ENCODE measurements at regions not wholly inside any gene's neighbourhood (a gene's known extent, or its start where the extent isn't known, plus 50 kb on each side); places are given as distances from the start of the nearest gene placed in this dataset.

GRCh38 chr7:91344911-91345310, 80.7 kb downstream of the FZD1 start:
- TF ChIP-seq CTCF (IDR thresholded peaks at IDR 0.05; ENCODE audit: poor library complexity, severe bottlenecking): no peak
- no peak for TF ChIP-seq EZH2 (IDR thresholded peaks at IDR 0.05; ENCODE audit: borderline replicate concordance, insufficient read depth, low read length, poor library complexity, severe bottlenecking)
- TF ChIP-seq SMC3 (conservative IDR thresholded peaks at IDR 0.05; ENCODE audit: poor library complexity): no peak
- TF ChIP-seq RAD21 (conservative IDR thresholded peaks at IDR 0.05): no peak
- TF ChIP-seq POLR2AphosphoS5 (IDR thresholded peaks at IDR 0.05): no peak
- TF ChIP-seq EP300 (conservative IDR thresholded peaks at IDR 0.05; ENCODE audit: poor library complexity, severe bottlenecking): no peak

Data from neural cell (in vitro differentiated cells).